ENCODE measurements at regions not wholly inside any gene's neighbourhood (a gene's known extent, or its start where the extent isn't known, plus 50 kb on each side); places are given as distances from the start of the nearest gene placed in this dataset.

DNA sequence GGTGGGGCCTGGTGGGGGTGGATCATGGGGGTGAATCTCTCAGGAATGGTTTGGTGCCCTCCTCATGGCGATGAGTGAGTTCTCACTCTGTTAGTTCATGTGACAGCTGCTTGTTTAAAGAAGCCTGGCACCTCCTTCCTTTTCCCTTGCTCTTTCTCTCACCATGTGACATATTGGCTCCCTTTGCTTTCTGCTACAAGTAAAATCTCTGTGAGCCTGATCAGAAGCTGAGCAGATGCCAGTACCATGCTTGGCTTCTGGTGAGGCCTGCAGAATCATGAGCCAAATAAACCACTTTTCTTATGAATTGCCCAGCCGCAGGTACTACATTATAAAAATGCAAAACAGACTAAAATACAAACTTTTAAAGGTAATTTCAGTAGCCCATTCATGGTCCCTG, 73.4 kb upstream of the TEX51 start:
- no peak for TF ChIP-seq POLR2A (IDR thresholded peaks at IDR 0.05)
- no peak for TF ChIP-seq CTCF (IDR thresholded peaks at IDR 0.05)

Measured in right lobe of liver (tissue), 4 donors.